K562 (cell line): ENCODE measurements at regions not wholly inside any gene's neighbourhood (a gene's known extent, or its start where the extent isn't known, plus 50 kb on each side); places are given as distances from the start of the nearest gene placed in this dataset.

Experiments
- ATAC-seq: fragments of 200-7000 bp; cut with Tn5 transposase; 3 replicates; pipeline ENCODE4 v1.9.1; 2020; ENCODE audit warnings: moderate library complexity
- BruUV-seq: library from RNA; stranded (reverse); fragments of 400-500 nt; replicated peaks from 2 replicates; lab custom pipeline; 2021; lab: Mats Ljungman, UMichigan
- CTCF ChIA-PET: fragments of 300-600 bp; formaldehyde crosslinking; extraction: SDS; loops from one replicate; lab custom pipeline; 2021; ENCODE audit warnings: low intra/inter-chr PET ratio; lab: Yijun Ruan, JAX
- POLR2A ChIA-PET: fragments of 300-600, 350-650 bp; sonication (Branson Sonifier 250); formaldehyde crosslinking; extraction: SDS; loops from one replicate; lab custom pipeline; 2021; ENCODE audit warnings: antibody characterized with exemption, inconsistent platforms; lab: Yijun Ruan, JAX
- DNase-seq, 4 experiments: peaks; one replicate each; pipeline versions ENCODE4 v3.0.0 to v3.0.0-alpha.2; 2011 to 2018; ENCODE audit warnings: low spot score in 3 of 4, mixed read lengths in 3 of 4; ENCODE audit errors: extremely low read depth in 1 of 4
- FAIRE-seq: peaks from 2 replicates; lab custom pipeline; 2011; peaks lifted over from hg19 to GRCh38; lab: Jason Lieb, UNC
- H2AFZ ChIP-seq: 2 replicates; pipeline ENCODE4 v1.6.0; 2011; ENCODE audit warnings: low read depth, low read length, control low read depth, inconsistent platforms
- H3K27ac ChIP-seq: fragments of 200-600 bp; 3 replicates; pipeline ENCODE4 v1.8.0; 2011; ENCODE audit warnings: low read depth, mild to moderate bottlenecking, control low read depth, inconsistent platforms, low read length, moderate library complexity, mixed read lengths; ENCODE audit errors: extremely low read depth
- H3K27me3 ChIP-seq, 2 experiments: fragments of 300-600 bp in 1 of 2; 2 replicates in 1 of 2; 3 replicates in 1 of 2; pipeline versions ENCODE4 v1.6.0 to v1.8.0; 2011; ENCODE audit warnings: inconsistent platforms in 2 of 2, low read length in 2 of 2, mild to moderate bottlenecking in 1 of 2, mixed read lengths in 1 of 2, moderate library complexity in 1 of 2; ENCODE audit not compliant: control insufficient read depth in 2 of 2, insufficient read depth in 2 of 2
- H3K36me3 ChIP-seq: fragments of 300-600 bp; 3 replicates; pipeline ENCODE4 v1.8.0; 2011; ENCODE audit warnings: mild to moderate bottlenecking, low read length, inconsistent platforms; ENCODE audit not compliant: control insufficient read depth, insufficient read depth
- H3K4me1 ChIP-seq, 2 experiments: fragments of 200-600 bp in 1 of 2; replicated peaks in 1 of 2; 2 replicates in 1 of 2; 3 replicates in 1 of 2; pipeline versions ENCODE4 v1.5.1 to v1.8.0; 2011; ENCODE audit warnings: inconsistent platforms in 2 of 2, low read length in 2 of 2, mild to moderate bottlenecking in 1 of 2, mixed read lengths in 1 of 2, moderate library complexity in 1 of 2; ENCODE audit not compliant: control insufficient read depth in 2 of 2, insufficient read depth in 2 of 2
- H3K4me2 ChIP-seq: 2 replicates; pipeline ENCODE4 v1.6.1; 2011; ENCODE audit warnings: low read length, control low read depth, inconsistent platforms, mixed read lengths; ENCODE audit not compliant: insufficient read depth
- H3K4me3 ChIP-seq: fragments of 200-600 bp; sonication (generic), shearing (Covaris generic); 2 replicates; pipeline ENCODE4 v1.5.1; 2016; ENCODE audit warnings: control low read depth, inconsistent platforms
- H3K79me2 ChIP-seq: fragments of 200-600 bp; 3 replicates; pipeline ENCODE4 v1.8.0; 2011; ENCODE audit warnings: low read length, inconsistent platforms; ENCODE audit not compliant: control insufficient read depth, insufficient read depth
- H3K9ac ChIP-seq, 2 experiments: 2 replicates each; pipeline versions ENCODE4 v1.6.0 to v1.6.1; 2011; ENCODE audit warnings: low read depth in 2 of 2, low read length in 2 of 2, control low read depth in 1 of 2, inconsistent platforms in 1 of 2, mild to moderate bottlenecking in 1 of 2, mixed read lengths in 1 of 2; ENCODE audit not compliant: insufficient read depth in 1 of 2
- H3K9me1 ChIP-seq: one replicate; pipeline ENCODE4 v1.6.0; 2011; ENCODE audit warnings: inconsistent platforms, mild to moderate bottlenecking, low read length, moderate library complexity; ENCODE audit not compliant: control insufficient read depth, insufficient read depth
- H3K9me3 ChIP-seq: replicated peaks from 2 replicates; pipeline ENCODE4 v1.5.1; 2011; ENCODE audit warnings: low read depth, low read length, inconsistent platforms; ENCODE audit not compliant: control insufficient read depth, insufficient read depth
- H4K20me1 ChIP-seq: replicated peaks from 2 replicates; pipeline ENCODE4 v1.6.1; 2011; ENCODE audit warnings: low read length, inconsistent platforms, mixed read lengths; ENCODE audit not compliant: control insufficient read depth, insufficient read depth
- BCLAF1 ChIP-seq, 2 experiments: fragments of 450-650 bp in 1 of 2; IDR thresholded peaks; 2 replicates each; pipeline ENCODE4 v1.6.1; 2011 to 2017; ENCODE audit warnings: low read depth in 2 of 2, antibody characterized with exemption in 1 of 2, borderline replicate concordance in 1 of 2, low read length in 1 of 2, mild to moderate bottlenecking in 1 of 2, mixed read lengths in 1 of 2; ENCODE audit not compliant: control insufficient read depth in 1 of 2
- BCOR ChIP-seq: fragments of 450-650 bp; IDR thresholded peaks from 2 replicates; pipeline ENCODE4 v1.6.1; 2016
- CBFB ChIP-seq: sonication (generic); formaldehyde crosslinking; IDR thresholded peaks from 2 replicates; pipeline ENCODE4 v1.4.0; 2020; ENCODE audit warnings: mild to moderate bottlenecking, missing genetic modification reagents
- CCAR2 ChIP-seq: fragments of 200-400 bp; formaldehyde crosslinking; IDR thresholded peaks from 2 replicates; pipeline ENCODE4 v1.6.1; 2017; ENCODE audit warnings: mild to moderate bottlenecking, low read depth, low read length
- CHD4 ChIP-seq: fragments of 200-600 bp; sonication (generic); IDR thresholded peaks from 3 replicates; pipeline ENCODE4 v1.6.1; 2012; ENCODE audit warnings: low read depth, mild to moderate bottlenecking, mixed read lengths, low read length, inconsistent platforms; ENCODE audit not compliant: insufficient read depth, insufficient replicate concordance, poor library complexity, severe bottlenecking
- HNRNPL ChIP-seq: fragments of 200-400 bp; formaldehyde crosslinking; IDR thresholded peaks from 2 replicates; pipeline ENCODE4 v1.6.1; 2017; ENCODE audit warnings: low read depth, mild to moderate bottlenecking, low read length
- PATZ1 ChIP-seq: fragments of 250-450 bp; sonication (Bioruptor Pico); IDR thresholded peaks from 2 replicates; pipeline ENCODE4 v1.5.0; 2020; ENCODE audit warnings: mild to moderate bottlenecking, borderline replicate concordance
- ZC3H11A ChIP-seq: IDR thresholded peaks from 2 replicates; pipeline ENCODE4 v1.6.1; 2012; ENCODE audit warnings: low read depth, low read length, improper control_type of control experiment
- ZMIZ1 ChIP-seq, 2 experiments: fragments of 150-350 bp in 1 of 2; IDR thresholded peaks; 2 replicates each; pipeline ENCODE4 v1.6.1; 2012 to 2016; ENCODE audit warnings: low read depth in 2 of 2, low read length in 2 of 2, mild to moderate bottlenecking in 1 of 2, moderate library complexity in 1 of 2
- ZNF668 ChIP-seq: fragments of 250-450 bp; sonication (Bioruptor Pico); IDR thresholded peaks from 2 replicates; pipeline ENCODE4 v1.8.0; 2022; ENCODE audit warnings: mild to moderate bottlenecking, inconsistent platforms
- WGBS: fragments of 100-300 bp; shearing (Covaris generic); methylation state at CpG from one replicate; pipeline ENCODE4 v1.1.6; 2016; ENCODE audit warnings: low coverage, mixed read lengths; ENCODE audit not compliant: insufficient coverage; ENCODE audit errors: missing lambda C conversion rate; 5-methylcytosine and 5-hydroxymethylcytosine counted together
- in situ Hi-C: fragments of 300-500 bp; cut with MboI; formaldehyde crosslinking; loops from 4 replicates; pipeline ENCODE4 v1.15.0; 2018; ENCODE audit warnings: inconsistent platforms, mixed read lengths
- intact Hi-C: fragments of 100-400 bp; cut with micrococcal nuclease; formaldehyde crosslinking; loops from 2 replicates; pipeline ENCODE4 v1.14.2; 2022

- H3K9ac ChIP-seq, result no peak overlapping the region
- H3K4me2 ChIP-seq, result no peak overlapping the region
- in situ Hi-C loops (no loop called here), intact Hi-C loops (no loop called here)
- H3K9me3 ChIP-seq, result no peaks in the 10 kb centered on the region
- ChIA-PET POLR2A (no interaction called here), CTCF (no interaction called here)
- H3K27me3 ChIP-seq, result no peaks in the 10 kb centered on the region
- H3K4me3 ChIP-seq, result no peak overlapping the region
- H3K4me1 ChIP-seq, result peaks cover 0 to 17% of the 10 kb centered on the region in 2 experiments; a peak in 4 of 5 replicates
- 28% methylated on average over 2 of the region's 2 CpGs for WGBS
- H2AFZ ChIP-seq, result no peak overlapping the region
- BruUV-seq, result no TSS peak
- FAIRE-seq (no peak), DNase-seq (no peak), ATAC-seq (no peak)
- no peaks in the 10 kb centered on the region for H3K36me3 ChIP-seq
- H3K27ac ChIP-seq, result no peak overlapping the region
- no peaks in the 10 kb centered on the region for H3K79me2 ChIP-seq
- no peaks in the 10 kb centered on the region for H3K9me1 ChIP-seq
- no peak for TF ChIP-seq BCLAF1 (IDR thresholded peaks at IDR 0.05; ENCODE audit: borderline replicate concordance in 1 of 2, control insufficient read depth in 1 of 2, low read depth in 2 of 2, low read length in 1 of 2)
- no peak for TF ChIP-seq CHD4
- no peak for TF ChIP-seq ZNF668 (CRISPR knock-in tag)
- TF ChIP-seq CBFB (CRISPR knock-in tag), result no peak
- no peak for TF ChIP-seq PATZ1 (CRISPR knock-in tag)
- no peak for TF ChIP-seq HNRNPL
- no peak for TF ChIP-seq ZMIZ1 (IDR thresholded peaks at IDR 0.05; ENCODE audit: low read depth in 2 of 2, low read length in 2 of 2)
- no peak for TF ChIP-seq ZC3H11A
- no peak for TF ChIP-seq BCOR
- TF ChIP-seq CCAR2, result no peak
- no peaks in the 10 kb centered on the region for H4K20me1 ChIP-seq
Measured at GRCh38 chr13:47119575-47120235, 222.9 kb upstream of the HTR2A start.
